Stimulated activated effector memory CD8-positive, alpha-beta T cell treated with anti-CD3 and anti-CD28 coated beads, Interleukin-12 subunit alpha, Interleukin-12 subunit beta, amount 100 ng/mL, for 72 hours (primary cell): ENCODE measurements at regions not wholly inside any gene's neighbourhood (a gene's known extent, or its start where the extent isn't known, plus 50 kb on each side); places are given as distances from the start of the nearest gene placed in this dataset.

Experiments used
- ATAC-seq: fragments of 150-1000 bp; cut with Tn5 transposase; 2 replicates; pipeline ENCODE4 v1.10.0; 2021
- DNase-seq, 2 donors: peaks; one replicate each; pipeline ENCODE4 v3.0.0; 2021 to 2022; ENCODE audit warnings: low spot score in 2 of 2
- H3K27ac Mint-ChIP-seq: one replicate; pipeline ENCODE4 v1.8.0; 2022; ENCODE audit warnings: mild to moderate bottlenecking, mixed read lengths
- H3K36me3 Mint-ChIP-seq: one replicate; pipeline ENCODE4 v1.8.0; 2022; ENCODE audit warnings: mild to moderate bottlenecking, mixed read lengths
- H3K4me1 Mint-ChIP-seq: one replicate; pipeline ENCODE4 v1.8.0; 2022; ENCODE audit warnings: mixed read lengths
- H3K4me3 Mint-ChIP-seq: one replicate; pipeline ENCODE4 v1.8.0; 2022; ENCODE audit warnings: mild to moderate bottlenecking, mixed read lengths
- H3K9me3 Mint-ChIP-seq: one replicate; pipeline ENCODE4 v1.8.0; 2022; ENCODE audit warnings: mixed read lengths

DNA sequence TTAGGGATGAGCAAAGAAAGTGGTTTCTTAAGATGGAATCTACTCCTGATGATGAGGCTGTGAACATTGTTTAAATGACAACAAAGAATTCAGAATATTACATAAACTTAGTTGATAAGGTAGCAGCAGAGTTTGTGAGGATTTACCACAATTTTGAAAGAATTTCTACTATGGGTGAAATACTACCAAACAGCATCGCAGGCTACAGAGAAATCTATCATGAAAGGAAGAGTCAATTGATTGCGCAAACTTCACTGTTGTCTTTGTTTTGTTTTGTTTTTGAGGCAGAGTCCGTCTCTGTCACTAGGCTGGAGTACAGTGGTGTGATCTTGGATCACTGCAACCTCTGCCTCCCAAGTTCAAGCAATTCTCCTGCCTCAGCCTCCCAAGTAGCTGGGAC, 107.4 kb upstream of the SLC6A6 start:
- ATAC-seq (no peak), DNase-seq (no peak)

DNA sequence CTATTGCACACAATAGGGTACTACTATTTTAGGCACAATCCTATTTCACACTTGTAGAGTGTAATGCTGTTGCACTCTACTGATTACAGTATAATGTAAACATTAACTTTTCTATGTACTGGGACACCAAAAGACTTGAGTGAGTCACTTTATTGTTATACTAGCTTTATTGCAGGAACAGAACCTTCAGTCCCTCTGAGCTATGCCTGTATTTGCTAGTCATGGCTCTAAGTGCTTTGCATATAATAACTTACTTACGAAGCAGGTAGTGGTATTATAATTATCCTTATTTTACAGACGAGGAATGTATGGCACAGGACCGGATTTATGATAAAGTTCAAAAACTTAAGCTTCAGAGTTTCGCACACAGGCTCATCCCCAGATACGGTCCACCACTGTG, 106.6 kb upstream of the SLC6A6 start:
- H3K4me1 Mint-ChIP-seq = peaks cover 14% of the 10 kb centered on the region
- no peak for ATAC-seq
- H3K36me3 Mint-ChIP-seq = no peaks in the 10 kb centered on the region
- no peak overlapping the region for H3K4me3 Mint-ChIP-seq
- H3K9me3 Mint-ChIP-seq = no peaks in the 10 kb centered on the region
- no peak overlapping the region for H3K27ac Mint-ChIP-seq
- DNase-seq = no peak

More for the DNA sequence above, 107.4 kb upstream of the SLC6A6 start:
- no peak overlapping the region for H3K4me3 Mint-ChIP-seq
- no peak overlapping the region for H3K27ac Mint-ChIP-seq
- no peaks in the 10 kb centered on the region for H3K9me3 Mint-ChIP-seq
- H3K4me1 Mint-ChIP-seq = peaks cover 12% of the 10 kb centered on the region
- no peaks in the 10 kb centered on the region for H3K36me3 Mint-ChIP-seq

DNA sequence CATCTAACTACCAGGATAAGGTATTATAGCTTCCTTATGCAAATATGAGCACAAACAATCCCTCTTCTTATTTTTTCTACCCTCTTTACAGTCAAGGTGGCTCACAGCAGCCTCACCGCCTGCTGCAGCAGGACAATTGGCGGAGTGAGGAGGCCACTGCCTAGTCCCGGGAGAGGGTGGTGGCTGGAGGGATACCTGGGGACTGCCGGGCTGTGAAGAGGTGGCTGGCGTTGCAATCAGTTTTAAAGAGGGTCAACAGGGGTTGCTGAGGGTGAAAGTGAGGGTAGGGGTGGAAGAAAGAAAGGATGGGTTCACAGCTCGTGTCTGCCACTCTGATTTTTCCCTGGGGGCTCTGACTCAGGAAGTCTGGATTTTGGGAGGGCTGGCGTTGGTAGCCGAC, 105.1 kb upstream of the SLC6A6 start:
- no peaks in the 10 kb centered on the region for H3K36me3 Mint-ChIP-seq
- ATAC-seq = no peak
- H3K9me3 Mint-ChIP-seq = no peaks in the 10 kb centered on the region
- no peak for DNase-seq
- H3K4me3 Mint-ChIP-seq = no peak overlapping the region
- H3K4me1 Mint-ChIP-seq = peaks cover 15% of the 10 kb centered on the region
- no peak overlapping the region for H3K27ac Mint-ChIP-seq

DNA sequence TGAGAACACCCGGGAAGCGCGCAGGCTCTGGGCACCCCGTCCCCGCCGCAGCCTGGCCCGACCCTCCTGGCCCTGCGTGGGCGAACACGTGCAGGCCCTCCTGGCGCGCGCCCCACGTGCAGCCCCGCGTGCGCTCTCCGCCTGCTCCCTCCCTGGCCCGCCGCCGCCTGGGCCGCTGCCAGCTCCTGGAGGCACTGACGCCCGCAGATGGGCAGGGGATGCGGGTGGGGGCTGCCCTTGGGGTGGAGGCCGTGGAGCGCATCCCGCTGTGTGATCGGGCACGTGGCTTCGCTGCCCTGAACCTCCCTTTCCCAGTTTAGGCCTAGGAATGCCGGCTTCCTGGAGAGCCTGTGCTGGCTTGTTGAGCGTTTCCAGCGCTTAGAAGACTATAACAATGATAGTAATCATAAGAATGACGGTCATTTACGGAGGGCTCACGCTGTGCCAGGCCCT, 104.6 kb upstream of the SLC6A6 start:
- no peak for ATAC-seq
- Mint-ChIP-seq H3K27ac (no peak overlapping the region), H3K36me3 (no peaks in the 10 kb centered on the region), H3K4me1 (peaks cover 20% of the 10 kb centered on the region), H3K4me3 (no peak overlapping the region), H3K9me3 (no peaks in the 10 kb centered on the region)
- DNase-seq = no peak

- Mint-ChIP-seq H3K27ac (no peak overlapping the region), H3K4me1 (peaks cover 27% of the 10 kb centered on the region), H3K9me3 (no peaks in the 10 kb centered on the region), H3K36me3 (no peaks in the 10 kb centered on the region), H3K4me3 (no peak overlapping the region)
- no peak for DNase-seq
- no peak for ATAC-seq
Observed at GRCh38 chr3:14298442-14298841, 104.0 kb upstream of the SLC6A6 start.

GRCh38 chr3:14298991-14299555, 103.3 kb upstream of the SLC6A6 start:
- Mint-ChIP-seq H3K4me3 (no peak overlapping the region), H3K36me3 (no peaks in the 10 kb centered on the region), H3K9me3 (no peaks in the 10 kb centered on the region), H3K4me1 (peaks cover 33% of the 10 kb centered on the region), H3K27ac (no peak overlapping the region)
- DNase-seq (no peak), ATAC-seq (no peak)

- no peak overlapping the region for H3K4me3 Mint-ChIP-seq
Observed at GRCh38 chr3:14299767-14300166, 102.6 kb upstream of the SLC6A6 start.

DNA sequence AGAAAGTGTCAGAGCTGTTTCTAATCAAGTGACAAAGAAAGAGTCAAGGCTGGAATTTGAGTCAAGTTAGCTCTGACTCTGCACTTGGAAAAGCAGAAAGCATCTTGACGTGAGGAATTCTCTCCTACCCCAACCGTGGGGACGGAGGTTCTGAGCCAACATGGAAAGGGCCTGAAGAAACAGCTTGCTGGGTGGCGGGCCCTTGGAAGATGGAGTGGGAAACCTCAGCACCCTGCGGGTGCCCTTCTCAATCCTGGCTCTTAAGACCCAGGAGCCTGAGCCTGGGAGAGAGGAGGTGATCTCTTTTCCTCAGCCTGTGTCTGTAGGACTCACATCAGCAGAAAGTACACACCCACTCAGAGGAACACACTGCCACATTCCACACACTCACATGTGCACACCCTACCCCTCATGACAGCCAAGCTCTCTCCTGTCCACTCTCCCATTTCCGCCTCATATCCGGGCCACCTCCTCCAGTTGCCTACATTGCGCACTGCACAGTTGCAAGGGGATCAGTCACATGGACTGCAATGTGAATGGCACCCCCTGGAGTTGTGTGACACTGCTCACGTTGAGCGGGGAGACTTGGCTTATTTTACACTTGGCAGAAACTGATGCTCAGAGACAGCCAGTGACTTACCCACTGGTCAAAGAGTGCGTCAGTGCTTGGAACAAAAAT, 101.5 kb upstream of the SLC6A6 start:
- no peaks in the 10 kb centered on the region for H3K36me3 Mint-ChIP-seq
- no peaks in the 10 kb centered on the region for H3K9me3 Mint-ChIP-seq
- DNase-seq (no peak), ATAC-seq (no peak)
- peaks cover 37% of the 10 kb centered on the region for H3K4me1 Mint-ChIP-seq
- no peak overlapping the region for H3K27ac Mint-ChIP-seq
- no peak overlapping the region for H3K4me3 Mint-ChIP-seq

More at GRCh38 chr3:14299767-14300166, 102.6 kb upstream of the SLC6A6 start:
- ATAC-seq (no peak), DNase-seq (no peak)
- H3K9me3 Mint-ChIP-seq = no peaks in the 10 kb centered on the region
- peaks cover 37% of the 10 kb centered on the region for H3K4me1 Mint-ChIP-seq
- no peaks in the 10 kb centered on the region for H3K36me3 Mint-ChIP-seq
- peak overlapping the region; percentile 60 for H3K27ac Mint-ChIP-seq

- Mint-ChIP-seq H3K4me1 (peaks cover 37% of the 10 kb centered on the region), H3K36me3 (no peaks in the 10 kb centered on the region), H3K9me3 (no peaks in the 10 kb centered on the region), H3K4me3 (no peak overlapping the region), H3K27ac (no peak overlapping the region)
- DNase-seq = no peak
- no peak for ATAC-seq
Observed at GRCh38 chr3:14301558-14301957, 100.8 kb upstream of the SLC6A6 start.

DNA sequence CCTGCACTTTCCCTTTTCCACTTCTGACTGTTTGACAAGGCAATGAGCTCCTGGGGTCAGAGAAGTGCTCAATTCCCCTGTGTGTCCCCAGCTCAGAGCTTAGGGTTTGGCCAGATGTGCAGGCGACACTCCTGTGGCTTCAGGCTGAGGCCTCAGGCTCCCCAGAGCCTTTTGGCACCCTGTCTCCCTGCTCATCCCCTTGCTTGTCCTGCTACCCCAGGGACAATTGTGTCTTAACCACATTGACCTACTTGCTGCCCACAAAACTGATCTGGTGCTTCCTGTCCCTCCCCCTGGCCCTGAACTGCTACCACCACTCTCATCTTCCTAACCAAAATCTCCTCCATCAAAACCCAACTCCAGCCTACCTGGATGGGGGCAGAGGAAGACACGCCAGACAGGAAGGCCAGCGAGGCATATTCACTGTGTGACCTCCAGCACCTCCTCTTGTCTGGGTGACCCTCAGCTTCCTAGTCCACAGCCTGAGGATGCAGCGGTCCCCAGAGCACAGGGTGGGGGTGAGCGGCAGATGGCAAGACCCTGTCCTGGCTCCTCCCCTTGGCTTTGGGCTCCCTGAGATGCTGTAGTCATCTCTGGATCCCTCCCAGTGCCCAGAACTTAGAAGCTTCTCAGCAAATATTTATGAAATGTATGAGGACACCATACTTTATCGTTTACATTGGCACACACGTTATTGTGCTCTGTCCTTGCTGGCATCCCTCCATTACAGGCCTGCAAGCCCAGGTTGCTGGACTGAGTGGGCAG, 98.9 kb upstream of the SLC6A6 start:
- H3K4me3 Mint-ChIP-seq = peak overlapping the region; percentile 29
- no peaks in the 10 kb centered on the region for H3K9me3 Mint-ChIP-seq
- H3K27ac Mint-ChIP-seq = peak overlapping the region; percentile 32
- H3K4me1 Mint-ChIP-seq = peaks cover 34% of the 10 kb centered on the region
- H3K36me3 Mint-ChIP-seq = no peaks in the 10 kb centered on the region
- ATAC-seq (peak; percentile 60), DNase-seq (no peak)

DNA sequence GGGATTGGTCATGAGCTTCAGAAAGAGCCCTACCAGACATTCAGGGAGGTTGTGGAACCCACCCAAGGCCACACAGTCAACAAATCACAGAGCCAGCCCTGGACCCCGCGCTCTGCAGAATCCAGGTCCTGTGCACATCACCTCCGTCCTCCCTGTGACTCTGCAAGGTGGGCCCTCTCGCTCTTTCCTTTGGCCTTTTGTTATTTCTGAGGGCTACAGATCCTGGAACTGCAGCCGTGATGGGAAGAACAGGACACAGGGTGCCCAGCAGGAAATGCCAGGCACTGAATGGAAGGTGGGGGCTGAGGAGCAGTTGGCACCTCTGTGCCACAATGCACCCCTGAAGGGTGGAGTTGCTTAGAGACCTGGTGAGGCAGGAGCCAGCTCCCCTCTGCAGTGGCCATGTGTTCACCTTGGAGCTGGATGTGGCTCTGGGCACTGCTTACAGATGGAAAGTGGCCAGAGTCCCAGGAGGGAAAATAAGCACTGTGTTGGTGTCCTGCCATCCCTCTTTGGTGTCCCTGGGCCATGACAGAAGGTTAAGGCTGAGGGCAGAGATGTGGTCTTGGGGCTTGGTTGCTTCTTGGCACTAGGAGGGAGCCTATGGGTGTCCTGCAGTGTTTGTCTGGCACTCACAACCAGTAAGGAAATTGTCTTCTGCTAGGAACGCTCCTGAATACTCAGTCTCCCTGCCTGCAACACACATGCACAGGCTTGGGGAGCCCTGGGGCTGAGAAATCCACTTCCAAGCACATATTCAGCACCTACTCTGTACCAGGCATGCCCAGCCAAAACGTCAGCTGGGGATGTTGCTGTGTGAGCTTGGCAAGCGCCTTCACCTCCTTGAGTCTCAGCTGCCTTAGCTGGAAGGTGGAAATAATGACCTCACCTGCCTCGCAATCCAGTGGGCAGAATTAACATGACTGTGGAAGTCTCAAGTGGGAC, 98.0 kb upstream of the SLC6A6 start:
- peaks cover 28% of the 10 kb centered on the region for H3K4me1 Mint-ChIP-seq
- H3K4me3 Mint-ChIP-seq = no peak overlapping the region
- no peaks in the 10 kb centered on the region for H3K9me3 Mint-ChIP-seq
- DNase-seq = no peak
- no peak overlapping the region for H3K27ac Mint-ChIP-seq
- ATAC-seq = no peak
- no peaks in the 10 kb centered on the region for H3K36me3 Mint-ChIP-seq

GRCh38 chr3:14305324-14305723, 97.1 kb upstream of the SLC6A6 start:
- DNase-seq (no peak), ATAC-seq (no peak)
- no peaks in the 10 kb centered on the region for H3K36me3 Mint-ChIP-seq

DNA sequence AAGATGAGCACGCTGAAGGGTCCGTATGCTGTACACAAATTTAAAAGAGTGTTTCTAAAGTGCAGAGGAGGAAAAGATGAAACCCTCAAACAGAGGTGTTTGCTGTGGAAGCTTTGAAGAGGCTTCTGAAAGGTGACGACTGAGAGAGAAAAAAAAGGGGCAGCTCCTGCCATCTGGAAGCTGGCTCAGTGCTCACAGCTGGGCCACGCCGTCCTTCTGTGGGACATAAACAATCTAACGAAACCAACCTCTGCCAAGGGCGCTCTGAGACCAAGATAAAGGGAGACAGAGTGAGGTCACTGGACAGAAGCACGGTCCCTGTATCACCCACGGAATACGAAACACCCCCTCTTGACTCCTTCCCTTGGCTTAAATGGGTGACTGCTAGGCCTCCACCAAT, 96.3 kb upstream of the SLC6A6 start:
- no peak overlapping the region for H3K4me3 Mint-ChIP-seq
- no peaks in the 10 kb centered on the region for H3K9me3 Mint-ChIP-seq
- no peak overlapping the region for H3K27ac Mint-ChIP-seq
- no peaks in the 10 kb centered on the region for H3K36me3 Mint-ChIP-seq
- ATAC-seq (no peak), DNase-seq (no peak)
- H3K4me1 Mint-ChIP-seq = peaks cover 23% of the 10 kb centered on the region

More at GRCh38 chr3:14305324-14305723, 97.1 kb upstream of the SLC6A6 start:
- Mint-ChIP-seq H3K27ac (no peak overlapping the region), H3K4me1 (peaks cover 23% of the 10 kb centered on the region), H3K9me3 (no peaks in the 10 kb centered on the region), H3K4me3 (no peak overlapping the region)

DNA sequence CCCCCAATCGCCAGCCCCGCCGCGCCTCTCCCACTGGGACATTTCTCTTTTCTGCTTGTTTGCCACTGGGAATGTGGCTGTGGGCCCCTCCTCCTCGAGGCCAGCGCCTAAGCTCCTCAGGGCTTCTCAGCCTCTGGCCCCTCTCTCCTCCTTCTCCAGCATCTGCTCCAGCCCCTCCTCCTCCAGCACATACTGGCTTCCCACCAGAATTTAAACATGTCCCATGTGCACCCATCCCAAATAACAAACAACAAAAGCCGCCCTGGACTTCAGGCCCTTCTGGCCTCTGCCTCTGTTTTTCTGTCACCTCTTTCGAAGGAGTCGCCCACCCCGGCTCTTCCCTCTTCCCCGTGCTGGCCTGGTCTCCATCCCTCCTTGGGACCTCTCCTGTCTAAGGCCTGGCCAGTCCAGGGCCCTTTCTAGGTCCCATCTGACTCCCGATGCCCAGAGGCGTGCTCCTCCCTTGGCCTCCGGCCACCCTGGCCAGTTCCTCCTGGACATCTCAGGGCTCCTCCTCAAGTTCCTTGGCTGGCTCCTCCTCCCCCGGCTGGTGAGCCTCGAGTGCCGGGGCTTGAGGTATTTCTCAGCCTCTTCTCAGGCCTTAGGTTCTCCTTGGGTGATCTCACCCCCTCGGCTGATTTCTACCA, 94.6 kb upstream of the SLC6A6 start:
- no peak overlapping the region for H3K27ac Mint-ChIP-seq
- no peaks in the 10 kb centered on the region for H3K9me3 Mint-ChIP-seq
- H3K36me3 Mint-ChIP-seq = no peaks in the 10 kb centered on the region
- peaks cover 17% of the 10 kb centered on the region for H3K4me1 Mint-ChIP-seq
- ATAC-seq (no peak), DNase-seq (no peak)
- no peak overlapping the region for H3K4me3 Mint-ChIP-seq

DNA sequence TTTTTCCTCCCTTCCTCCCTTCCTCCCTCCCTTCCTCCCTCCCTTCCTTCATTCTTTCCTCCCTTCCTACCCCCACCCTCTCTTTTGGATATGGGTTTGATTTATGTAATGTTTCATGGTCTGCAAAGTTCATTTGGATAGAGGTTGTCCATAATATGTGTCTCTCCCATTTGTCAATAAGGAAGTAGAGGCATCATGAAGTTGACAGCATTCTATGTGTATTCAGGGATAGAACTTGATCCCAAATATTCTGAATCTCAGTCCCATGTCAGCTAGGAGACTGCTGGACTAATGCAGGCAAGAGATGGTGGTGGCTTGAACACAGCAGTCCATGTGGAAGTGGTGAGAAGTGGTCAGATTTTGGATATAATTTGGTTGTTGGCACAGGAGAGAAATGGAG, 90.7 kb upstream of the SLC6A6 start:
- no peaks in the 10 kb centered on the region for H3K9me3 Mint-ChIP-seq
- H3K36me3 Mint-ChIP-seq = no peaks in the 10 kb centered on the region
- ATAC-seq (no peak), DNase-seq (no peak)
- H3K4me3 Mint-ChIP-seq = no peak overlapping the region
- H3K4me1 Mint-ChIP-seq = no peaks in the 10 kb centered on the region
- no peak overlapping the region for H3K27ac Mint-ChIP-seq
